NCI-H1694 treated with DMSO at 0.1 percent for 48 hours (cell line): ENCODE measurements at regions not wholly inside any gene's neighbourhood (a gene's known extent, or its start where the extent isn't known, plus 50 kb on each side); places are given as distances from the start of the nearest gene placed in this dataset.

Source experiments
- DNase-seq: peaks from one replicate; lab custom pipeline; 2025; lab: John Stamatoyannopoulos, UW

DNA sequence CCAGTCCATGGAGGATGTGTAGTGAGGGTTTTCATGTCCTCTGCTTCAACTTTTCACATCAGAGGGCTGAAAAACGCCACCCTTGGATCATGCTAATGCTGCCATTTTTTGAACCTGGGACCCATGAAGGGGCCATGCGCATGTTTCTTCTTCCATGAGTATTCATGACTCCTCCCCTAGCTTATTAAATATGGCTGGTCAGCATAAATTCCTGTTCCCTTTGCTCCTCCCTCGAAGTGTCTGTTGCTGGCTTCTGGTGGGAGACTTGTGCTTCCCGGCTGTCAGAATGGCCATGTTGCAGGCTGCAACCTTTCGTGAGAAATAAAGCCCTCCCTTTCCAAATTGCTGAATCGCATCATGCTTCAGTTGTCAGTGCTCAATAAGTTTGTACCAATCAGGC lies 711.2 kb upstream of the KIRREL3 start:
- no peak for DNase-seq

DNA sequence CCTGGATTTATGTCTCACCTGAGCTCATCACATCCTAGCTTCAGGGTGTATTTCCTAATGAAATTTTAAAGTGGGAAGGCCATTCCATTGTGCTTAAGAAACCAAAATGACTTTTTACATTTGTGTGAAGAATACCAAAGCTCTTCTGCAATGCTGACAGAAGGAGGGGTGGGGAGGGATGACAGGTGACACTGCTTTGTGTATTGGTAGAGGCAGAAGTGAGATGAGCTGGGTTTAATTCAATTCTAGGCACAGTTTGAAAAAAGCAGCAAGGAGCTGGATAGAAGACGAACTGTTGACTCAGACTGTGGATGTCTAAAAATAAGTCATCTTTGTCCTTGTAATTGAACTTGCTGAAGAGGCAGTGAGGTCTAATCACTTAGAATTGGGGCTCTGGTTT lies 710.3 kb upstream of the KIRREL3 start:
- DNase-seq = no peak

DNA sequence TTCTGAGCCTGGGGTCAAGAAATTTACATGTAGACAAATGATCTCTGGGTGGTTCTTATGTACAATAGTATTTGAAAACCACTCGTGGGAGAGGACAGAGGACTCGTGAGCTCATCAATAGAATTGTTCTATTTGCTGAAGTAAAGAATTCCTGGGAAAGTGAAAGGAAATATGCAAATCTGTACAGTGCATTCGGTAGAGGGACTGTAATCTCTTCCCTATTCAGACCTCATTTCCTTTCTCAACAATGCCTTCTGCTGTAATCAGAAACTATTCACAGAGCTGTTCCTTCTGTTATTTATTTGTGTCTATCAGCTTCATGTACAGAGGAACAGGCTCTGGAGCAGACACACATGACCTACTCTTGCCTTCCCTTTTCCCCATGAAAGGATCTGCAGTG lies 709.4 kb upstream of the KIRREL3 start:
- DNase-seq = no peak

DNA sequence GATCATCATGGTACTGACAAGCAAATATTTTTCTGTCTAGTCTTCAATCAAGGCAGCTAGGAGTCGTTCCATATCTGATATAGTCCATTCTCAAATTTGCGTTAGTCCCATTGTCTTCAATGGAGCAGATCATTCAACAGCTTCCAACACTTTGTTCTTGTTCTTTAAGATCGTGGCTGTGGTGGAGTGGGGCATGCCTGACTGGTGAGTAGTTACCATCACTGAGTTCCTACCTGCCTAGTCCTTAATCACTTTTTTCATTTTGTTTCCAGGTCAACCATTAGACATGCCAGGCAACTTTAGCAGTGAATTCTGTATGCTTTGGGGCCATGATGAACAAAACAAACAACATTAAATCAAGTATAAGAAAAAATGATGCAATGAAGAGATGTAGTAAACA lies 693.1 kb upstream of the KIRREL3 start:
- DNase-seq = no peak

DNA sequence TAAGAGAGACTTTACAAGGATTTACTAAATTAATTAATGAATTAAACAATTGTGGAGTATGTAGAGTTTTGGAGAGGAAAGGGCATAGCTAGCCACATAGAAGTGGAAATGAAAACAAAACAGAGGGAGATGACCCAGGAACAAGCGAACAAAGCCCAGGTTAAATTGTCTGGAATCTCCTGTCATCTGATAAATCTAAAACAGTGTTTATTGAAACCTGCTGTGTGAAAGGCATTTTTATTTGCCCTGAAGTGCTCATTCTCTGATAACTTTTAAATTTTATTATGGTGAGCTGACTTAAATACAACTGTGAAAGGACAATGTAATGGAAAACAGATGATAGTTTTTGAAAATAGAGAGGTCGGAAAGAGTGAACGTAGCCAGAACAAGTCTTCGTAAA lies 682.8 kb upstream of the KIRREL3 start:
- DNase-seq = no peak

DNA sequence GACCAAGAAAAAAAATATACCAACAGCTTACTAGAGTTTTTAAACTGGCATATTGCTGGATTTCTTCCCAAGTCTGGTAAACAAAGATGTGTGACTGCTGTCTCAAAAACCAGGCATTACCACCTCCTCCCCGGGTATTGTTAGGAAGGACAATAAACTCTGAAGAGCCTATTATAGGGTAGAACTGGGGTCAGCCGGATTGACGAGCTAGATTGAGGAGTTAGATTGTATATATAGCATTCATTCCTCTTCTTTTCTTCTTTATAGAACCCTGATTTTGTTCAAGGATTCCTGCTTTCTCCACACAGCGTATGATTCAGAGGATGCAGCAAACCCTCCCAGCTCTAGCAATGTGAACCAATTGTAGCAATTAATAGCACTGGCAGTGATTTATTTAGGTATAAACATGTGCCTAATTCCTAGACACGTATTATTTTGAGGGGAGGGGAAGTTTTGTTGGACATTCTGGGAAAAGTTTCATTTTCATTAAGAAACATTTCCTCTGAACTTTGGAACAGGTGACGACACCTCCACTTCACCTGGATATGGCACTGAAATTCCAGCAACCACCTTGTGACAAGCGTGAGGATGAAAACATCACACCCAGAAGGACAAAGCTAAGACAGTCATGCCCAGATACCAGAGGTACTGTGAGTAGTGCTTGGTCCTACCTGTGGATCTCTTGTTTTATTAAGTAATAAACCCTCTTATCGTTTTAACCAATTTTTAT lies 679.4 kb upstream of the KIRREL3 start:
- DNase-seq = no peak

DNA sequence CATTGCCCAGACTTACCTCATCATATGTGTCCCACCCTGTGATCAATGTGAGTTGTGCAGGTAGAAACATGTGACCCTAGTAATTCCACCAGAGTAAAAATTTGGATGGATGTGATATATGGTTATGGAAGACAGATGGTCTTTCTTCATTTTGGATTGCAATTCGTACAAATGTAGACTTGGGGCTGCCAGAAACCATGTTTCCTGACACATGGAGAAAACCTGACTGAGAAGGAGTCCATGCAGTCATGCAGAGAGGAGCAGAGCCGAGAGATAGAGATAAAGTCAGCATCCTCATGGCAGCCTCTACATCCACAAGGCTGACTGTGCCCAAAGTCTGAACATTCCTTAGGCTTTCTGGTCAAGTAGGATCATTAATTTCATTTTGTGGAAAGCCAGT lies 678.1 kb upstream of the KIRREL3 start:
- no peak for DNase-seq

DNA sequence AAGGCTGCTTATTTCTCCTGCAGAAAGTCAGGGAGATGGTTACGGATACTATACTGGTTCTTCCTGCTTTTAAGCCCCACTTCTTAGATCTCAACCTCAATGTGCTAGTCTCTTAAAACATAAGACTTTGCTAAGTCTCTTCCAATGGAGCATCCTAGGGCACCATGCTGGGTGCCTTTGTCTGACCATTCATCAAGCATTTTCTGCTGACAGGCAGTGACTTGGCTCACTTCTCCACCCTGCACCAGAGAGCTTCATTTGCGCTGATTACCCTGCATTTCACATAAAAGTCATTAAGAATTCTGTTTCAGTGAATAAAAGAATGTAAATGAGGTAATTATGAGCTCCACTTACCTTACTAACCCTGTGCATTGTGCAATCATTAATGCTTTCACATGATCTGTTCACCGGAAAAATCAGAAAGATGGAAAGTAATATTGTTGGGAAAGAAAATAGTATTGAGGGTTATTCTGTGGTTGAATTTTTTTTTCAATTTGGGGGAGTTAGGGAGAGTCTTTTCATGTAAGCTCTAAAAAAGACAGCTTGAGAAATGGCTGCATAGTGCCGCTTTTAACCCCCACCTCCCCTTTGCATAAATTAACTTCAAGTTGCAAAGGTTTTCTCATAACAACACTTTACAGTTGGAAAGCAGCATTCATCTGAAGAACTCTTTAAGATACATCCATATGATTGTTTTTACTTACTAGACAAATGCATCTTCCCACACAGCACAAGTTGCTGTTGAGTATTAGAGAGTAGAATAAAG lies 677.3 kb upstream of the KIRREL3 start:
- DNase-seq = no peak

DNA sequence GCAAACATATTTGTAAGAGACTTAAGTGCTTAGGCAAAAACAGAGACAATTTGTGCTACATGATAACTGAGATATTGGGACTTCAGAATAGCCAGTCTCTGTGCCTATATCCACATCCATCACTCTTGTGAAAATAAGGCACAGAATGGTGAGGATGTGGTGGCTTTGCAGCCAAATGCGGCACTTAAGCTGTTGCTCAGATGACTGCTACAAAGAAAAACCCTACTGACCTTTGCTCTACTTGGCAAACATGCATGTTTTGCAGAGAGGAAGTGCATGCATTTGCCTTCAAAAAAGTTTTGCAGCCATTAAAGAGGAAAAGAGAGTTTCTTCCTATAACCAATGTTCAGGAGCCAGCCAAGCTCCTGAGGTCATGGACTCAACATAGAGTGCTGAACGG lies 675.0 kb upstream of the KIRREL3 start:
- no peak for DNase-seq

DNA sequence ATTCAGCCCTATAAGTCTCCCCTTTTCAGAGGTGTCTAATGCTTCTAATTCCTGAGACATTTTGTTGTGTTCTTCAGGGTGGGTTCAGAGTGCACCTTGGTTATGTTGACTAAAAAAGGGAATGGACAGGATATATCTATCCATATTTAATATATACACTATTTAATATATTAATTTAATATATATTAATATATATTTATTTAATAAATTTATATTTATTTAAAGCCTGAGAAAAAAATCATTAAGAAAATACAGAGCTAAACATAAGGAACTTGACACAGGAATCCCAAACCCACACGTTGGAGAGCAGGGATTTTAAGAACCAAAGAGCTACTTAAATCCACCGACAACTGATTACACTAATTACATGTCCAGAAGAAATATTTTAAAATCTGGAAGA lies 674.2 kb upstream of the KIRREL3 start:
- DNase-seq = no peak

DNA sequence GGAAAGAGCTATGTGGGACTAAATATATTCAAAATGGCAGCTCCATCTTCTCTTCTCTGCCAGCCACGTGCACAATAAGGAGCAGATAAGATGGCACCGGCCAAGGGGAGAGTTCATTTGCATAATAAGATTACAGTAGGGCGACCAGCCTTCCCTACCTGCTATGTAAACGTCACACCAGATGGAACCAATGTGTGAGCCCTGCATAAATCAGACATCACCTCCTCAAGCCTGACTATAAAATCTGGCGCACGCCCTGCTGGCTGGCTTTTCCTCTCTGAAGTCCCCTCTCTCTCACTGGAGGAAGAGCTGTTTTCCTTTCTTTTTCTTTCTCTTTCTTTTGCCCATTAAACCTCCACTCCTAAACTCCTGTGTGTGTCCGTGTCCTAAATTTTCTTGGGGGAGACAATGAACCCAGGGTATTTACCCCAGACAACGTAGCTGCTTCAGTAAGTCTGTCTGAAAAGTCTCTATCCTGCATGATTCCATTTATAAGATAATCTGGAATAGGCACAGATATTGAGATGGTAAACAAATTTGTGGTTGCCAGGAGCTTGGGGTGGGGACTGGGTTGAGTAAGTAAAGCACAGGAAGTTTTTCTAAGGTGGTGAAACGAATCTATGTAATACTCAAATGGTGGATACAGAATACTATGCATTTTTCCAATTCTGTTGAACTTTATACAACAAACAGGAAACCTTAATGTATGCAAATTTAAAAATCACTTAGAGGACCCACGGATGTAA lies 670.0 kb upstream of the KIRREL3 start:
- no peak for DNase-seq

DNA sequence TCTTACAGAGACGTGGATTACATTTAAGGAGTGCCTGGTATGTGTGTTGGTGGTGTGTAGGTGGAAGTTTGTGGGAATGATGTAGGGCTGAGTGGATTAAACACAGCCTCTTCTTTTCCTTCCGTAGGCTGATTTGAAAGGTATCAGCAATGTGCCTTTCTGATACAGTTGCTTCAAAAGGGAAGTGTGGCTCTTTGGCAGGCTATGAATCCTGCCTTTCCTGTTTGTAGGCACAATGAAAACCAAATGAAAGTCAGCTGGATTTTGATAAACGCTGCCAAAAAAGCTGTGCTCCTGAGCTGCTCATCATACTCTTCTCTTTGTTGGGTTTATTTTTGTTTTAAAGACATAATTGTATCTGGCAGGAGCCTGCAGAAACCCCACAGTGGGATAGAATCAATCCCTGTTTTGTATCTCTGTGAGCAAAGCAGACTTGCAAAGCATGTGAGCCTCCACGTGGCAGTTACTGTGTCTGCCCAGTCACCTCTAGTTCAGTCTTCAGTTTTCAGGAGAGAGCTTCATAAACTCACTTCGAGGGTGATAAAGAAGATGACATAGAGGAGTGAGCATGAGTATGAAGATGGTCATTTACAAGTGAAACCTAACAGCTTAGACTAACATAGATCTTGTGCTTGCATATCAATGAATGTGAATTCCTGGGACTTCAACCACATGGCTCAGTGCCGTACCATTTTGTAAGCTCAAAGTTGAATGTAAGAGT lies 655.7 kb upstream of the KIRREL3 start:
- no peak for DNase-seq

DNA sequence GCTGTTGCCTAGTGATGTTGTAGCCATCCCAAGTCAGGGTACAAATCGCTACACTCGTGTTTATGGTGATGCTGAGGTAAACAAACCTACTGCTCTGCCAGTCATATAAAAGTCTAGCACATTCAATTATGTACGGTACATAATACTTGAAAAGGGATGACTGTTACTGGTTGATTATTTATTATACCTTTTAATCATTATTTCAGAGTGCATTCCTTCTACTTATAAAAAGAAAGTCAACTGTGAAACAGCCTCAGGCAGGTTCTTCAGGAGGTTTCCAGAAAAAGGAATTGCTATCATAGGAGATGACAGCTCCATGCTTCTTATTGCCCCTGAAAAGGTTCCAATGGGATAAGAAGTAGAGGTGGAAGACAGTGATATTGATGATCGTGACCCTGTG lies 652.5 kb upstream of the KIRREL3 start:
- no peak for DNase-seq

DNA sequence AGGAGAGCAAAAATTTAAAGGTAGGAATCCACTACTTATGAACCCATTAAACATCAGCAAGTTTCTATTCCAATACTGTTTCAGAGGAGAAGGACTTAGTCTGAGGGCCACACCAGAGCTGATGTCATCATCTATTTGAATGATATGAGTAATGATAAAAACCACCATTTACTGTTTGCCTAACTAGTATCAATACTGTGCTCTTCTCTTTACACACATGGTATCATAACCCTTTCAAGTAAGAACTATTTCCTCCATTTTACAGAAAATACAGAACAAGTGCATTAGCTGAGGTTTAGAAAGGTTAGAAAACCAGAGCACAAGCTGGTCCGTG lies 651.3 kb upstream of the KIRREL3 start:
- no peak for DNase-seq

DNA sequence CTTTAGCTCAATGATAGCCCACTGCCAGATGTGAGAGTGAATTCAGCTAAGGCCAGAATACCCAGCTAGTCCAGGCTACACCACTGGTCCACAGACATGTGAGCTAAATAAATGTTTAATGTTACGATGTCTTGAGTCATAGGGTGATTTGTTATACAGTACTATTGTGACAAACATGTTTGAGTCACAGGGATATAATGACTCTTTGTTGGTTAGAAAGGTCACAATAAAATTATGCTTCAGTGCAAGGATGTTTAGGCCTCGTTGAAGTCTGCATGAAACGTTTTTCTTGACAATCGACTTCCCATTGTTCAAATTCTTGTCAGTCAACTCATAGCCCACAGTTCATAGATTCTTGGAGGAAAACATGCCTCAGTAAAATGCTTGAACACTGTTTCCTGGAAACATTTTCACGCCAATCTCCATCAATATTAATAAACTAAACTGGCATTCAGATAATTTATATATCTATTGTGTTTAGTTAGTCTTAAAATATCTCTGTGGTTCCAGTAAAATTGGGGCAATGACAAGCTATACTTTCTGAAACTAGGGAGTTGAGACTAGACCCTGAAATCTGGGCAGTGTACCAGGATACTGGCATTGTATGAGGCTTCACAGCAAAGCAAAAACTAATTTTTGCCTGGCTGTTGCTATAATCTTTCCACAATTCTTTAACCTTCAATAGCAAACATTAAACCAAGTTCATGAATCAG lies 650.8 kb upstream of the KIRREL3 start:
- no peak for DNase-seq

DNA sequence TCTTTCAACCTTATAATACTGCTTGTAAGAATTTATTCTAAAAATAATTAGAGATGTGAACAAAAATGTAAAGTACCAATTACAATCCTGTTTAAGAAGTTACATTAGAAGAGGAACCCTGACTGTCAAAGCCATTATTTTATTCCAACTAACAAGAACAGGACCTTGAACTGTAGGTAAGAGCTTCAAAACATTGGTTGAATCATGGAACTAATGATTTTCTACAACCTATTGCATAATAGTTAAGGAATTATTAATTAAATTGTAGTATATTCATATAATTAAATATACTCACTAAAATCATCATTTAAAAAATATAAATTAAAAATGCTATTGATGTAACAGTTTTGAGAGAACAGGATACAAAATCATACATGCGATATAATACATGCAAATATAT lies 649.4 kb upstream of the KIRREL3 start:
- no peak for DNase-seq

DNA sequence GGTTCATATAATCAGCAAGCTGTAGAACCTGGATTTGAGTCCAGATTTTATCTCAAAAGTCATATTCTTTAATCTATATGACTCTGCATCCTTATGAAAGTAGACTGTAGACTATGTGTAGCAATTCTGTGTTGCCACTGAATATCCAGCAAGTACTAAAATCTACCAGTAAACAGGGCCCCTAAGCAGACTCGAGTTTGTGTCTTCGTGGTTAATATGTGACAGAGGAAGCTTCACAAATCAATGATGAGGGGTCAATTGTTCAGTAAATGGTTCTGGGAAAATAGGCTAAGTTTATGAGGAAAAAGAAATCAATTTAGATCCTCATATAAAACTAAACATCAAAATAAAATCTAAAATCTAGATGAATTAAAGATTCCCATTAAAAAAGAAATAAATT lies 648.5 kb upstream of the KIRREL3 start:
- no peak for DNase-seq

DNA sequence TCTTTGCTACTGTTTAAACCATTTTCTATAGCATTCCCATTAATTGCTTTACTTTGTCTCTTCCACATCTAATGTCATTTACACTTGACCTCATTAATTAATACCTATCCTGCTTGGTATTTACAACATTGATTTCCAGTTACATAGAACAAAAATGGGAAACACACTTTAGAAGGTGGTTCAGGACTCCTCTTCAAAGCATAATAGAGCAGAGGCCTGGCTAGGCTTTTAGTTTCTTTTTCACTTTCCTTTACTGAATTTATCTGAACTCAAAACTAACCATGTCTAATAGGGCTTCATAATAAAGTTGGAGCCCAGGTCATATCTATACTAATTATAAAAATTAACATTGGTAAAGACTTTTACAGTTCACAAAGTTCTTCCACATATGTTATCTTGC lies 648.0 kb upstream of the KIRREL3 start:
- no peak for DNase-seq

DNA sequence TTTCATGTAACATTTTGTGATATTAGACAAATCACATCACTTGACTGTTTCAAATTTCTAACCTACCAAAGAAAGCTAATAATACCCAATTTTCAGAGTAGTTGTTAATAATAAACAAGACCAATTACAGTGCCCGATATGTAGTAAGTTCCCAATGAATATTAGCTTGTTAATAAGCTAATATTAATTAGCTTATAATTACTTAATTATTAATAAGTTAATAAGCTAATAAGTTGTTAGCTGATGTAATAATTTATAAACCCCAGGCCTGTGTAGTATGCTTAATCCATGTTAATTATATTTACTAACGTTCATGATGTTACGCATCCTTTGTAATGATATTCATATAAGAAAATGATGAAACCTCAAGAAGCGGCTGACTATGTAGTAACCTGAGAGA lies 643.8 kb upstream of the KIRREL3 start:
- DNase-seq = no peak

DNA sequence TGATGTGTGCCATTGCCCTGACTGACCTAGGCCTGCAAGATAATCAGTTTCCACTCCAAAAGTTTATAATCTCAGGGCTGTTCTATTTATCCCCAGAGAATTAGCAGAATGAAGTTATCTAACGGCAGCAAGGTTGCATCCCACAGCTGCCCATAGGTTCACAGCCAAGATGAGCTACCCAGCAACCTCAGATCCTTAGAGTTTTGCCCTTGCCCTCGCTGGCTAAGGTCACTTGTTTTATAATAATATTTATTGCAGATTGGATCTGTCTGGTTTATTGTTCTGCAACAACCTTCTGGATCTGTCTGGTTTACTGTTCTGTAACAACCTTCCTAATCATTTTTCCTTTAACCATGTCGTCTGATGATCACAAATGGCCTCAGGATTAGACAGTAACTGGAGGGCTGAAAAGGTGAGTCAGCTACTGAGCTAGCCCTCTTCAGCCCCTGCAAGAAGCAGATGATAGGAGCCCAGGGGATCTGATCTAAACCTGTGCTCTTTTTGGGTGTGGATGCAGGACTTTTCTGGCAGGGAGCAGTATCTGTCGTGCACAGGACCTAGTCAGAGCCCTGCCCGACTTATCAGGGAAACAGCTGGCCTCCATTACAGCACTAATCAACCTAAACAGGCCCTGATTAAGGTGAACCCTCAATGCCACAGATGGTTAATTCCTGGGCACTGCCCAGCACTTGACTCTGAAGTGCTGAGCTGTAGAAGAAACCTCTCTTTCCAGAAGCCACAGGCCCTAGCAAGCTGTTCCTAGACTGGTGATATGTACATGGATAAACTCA lies 642.9 kb upstream of the KIRREL3 start:
- DNase-seq = no peak
